A549 (cell line): ENCODE measurements at regions not wholly inside any gene's neighbourhood (a gene's known extent, or its start where the extent isn't known, plus 50 kb on each side); places are given as distances from the start of the nearest gene placed in this dataset.

Experiments used
- CBX2 ChIP-seq: fragments of 200-600 bp; sonication (generic); IDR thresholded peaks from 2 replicates; pipeline ENCODE4 v1.6.1; 2016; ENCODE audit warnings: low read depth, mild to moderate bottlenecking, borderline replicate concordance
- CTCF ChIP-seq: fragments of >200 bp; sonication (Bioruptor Twin); formaldehyde crosslinking; IDR thresholded peaks from 3 replicates; pipeline ENCODE4 v1.5.1; 2016
- GATA3 ChIP-seq: IDR thresholded peaks from 2 replicates; pipeline ENCODE4 v1.6.1; 2012; ENCODE audit warnings: borderline replicate concordance
- MAX ChIP-seq: IDR thresholded peaks from 2 replicates; pipeline ENCODE4 v1.6.1; 2012
- NR3C1 ChIP-seq: fragments of >200 bp; sonication (Bioruptor Twin); formaldehyde crosslinking; IDR thresholded peaks from 3 replicates; pipeline ENCODE4 v1.6.1; 2017
- PHF8 ChIP-seq: fragments of 200-600 bp; sonication (generic); IDR thresholded peaks from 2 replicates; pipeline ENCODE4 v1.6.1; 2016; ENCODE audit warnings: low read depth, mild to moderate bottlenecking, antibody characterized with exemption, moderate library complexity, borderline replicate concordance
- POLR2A ChIP-seq: IDR thresholded peaks from 2 replicates; pipeline ENCODE4 v1.6.1; 2012; ENCODE audit warnings: mild to moderate bottlenecking, low read length

GRCh38 chr12:128191380-128191779 lies 75.6 kb upstream of the TMEM132C start:
- TF ChIP-seq CTCF (no peak), PHF8 (no peak), NR3C1 (no peak), POLR2A (no peak), MAX (no peak), CBX2 (no peak), GATA3 (no peak)
